DND-41 (cell line): ENCODE measurements at regions not wholly inside any gene's neighbourhood (a gene's known extent, or its start where the extent isn't known, plus 50 kb on each side); places are given as distances from the start of the nearest gene placed in this dataset.

ENCODE experiments used
- EZH2 ChIP-seq: IDR thresholded peaks from 3 replicates; pipeline ENCODE4 v1.6.1; 2012; ENCODE audit warnings: borderline replicate concordance, low read depth, mild to moderate bottlenecking, moderate library complexity, low read length, inconsistent platforms; ENCODE audit not compliant: severe bottlenecking
- TF ChIP-seq, protein P1 (sequence below): IDR thresholded peaks from 2 replicates; pipeline ENCODE4 v1.5.1; 2012; ENCODE audit warnings: borderline replicate concordance, low read length, moderate library complexity, mild to moderate bottlenecking; ENCODE audit not compliant: poor library complexity, severe bottlenecking; ENCODE audit errors: extremely low read depth

DNA sequence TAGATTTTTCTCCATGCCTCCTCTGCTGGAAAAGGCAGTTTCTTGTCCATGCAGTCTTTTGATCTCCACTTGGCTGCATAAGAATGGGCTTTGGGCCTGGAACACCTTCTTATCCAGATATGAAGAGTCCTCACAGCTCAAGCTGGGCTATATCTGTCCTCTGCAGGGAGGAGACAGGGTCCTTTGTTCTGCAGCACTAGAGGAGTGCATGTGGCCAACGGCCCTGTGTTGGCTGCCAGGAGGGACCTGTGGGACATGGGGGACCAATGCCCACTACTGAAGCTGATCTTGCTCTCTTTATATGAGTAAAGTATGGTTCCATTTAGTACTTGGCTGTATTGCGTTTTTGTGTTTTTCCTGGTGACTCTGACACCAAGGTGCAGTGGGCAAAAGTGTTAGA lies 157.3 kb upstream of the ABI3BP start:
- TF ChIP-seq, protein P1, sequence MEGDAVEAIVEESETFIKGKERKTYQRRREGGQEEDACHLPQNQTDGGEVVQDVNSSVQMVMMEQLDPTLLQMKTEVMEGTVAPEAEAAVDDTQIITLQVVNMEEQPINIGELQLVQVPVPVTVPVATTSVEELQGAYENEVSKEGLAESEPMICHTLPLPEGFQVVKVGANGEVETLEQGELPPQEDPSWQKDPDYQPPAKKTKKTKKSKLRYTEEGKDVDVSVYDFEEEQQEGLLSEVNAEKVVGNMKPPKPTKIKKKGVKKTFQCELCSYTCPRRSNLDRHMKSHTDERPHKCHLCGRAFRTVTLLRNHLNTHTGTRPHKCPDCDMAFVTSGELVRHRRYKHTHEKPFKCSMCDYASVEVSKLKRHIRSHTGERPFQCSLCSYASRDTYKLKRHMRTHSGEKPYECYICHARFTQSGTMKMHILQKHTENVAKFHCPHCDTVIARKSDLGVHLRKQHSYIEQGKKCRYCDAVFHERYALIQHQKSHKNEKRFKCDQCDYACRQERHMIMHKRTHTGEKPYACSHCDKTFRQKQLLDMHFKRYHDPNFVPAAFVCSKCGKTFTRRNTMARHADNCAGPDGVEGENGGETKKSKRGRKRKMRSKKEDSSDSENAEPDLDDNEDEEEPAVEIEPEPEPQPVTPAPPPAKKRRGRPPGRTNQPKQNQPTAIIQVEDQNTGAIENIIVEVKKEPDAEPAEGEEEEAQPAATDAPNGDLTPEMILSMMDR: no peak
- no peak for TF ChIP-seq EZH2
